ENCODE measurements at regions not wholly inside any gene's neighbourhood (a gene's known extent, or its start where the extent isn't known, plus 50 kb on each side); places are given as distances from the start of the nearest gene placed in this dataset.

GRCh38 chr2:13584020-13584419, 867.3 kb downstream of the TRIB2 start:
- Histone ChIP-seq H2AFZ (ENCODE audit: low read depth, low read length) (no peak overlapping the region), H3K9me3 (replicated peaks; ENCODE audit: control insufficient read depth, insufficient read depth, low read length) (peaks cover 1% of the 10 kb centered on the region), H3K9me1 (replicated peaks; ENCODE audit: control insufficient read depth, extremely low read depth, insufficient read depth, low read length) (no peaks in the 10 kb centered on the region), H3K4me3 (replicated peaks in 1 of 3; ENCODE audit: insufficient read depth in 1 of 3, low read depth in 1 of 3, low read length in 3 of 3) (no peak overlapping the region), H4K20me1 (replicated peaks; ENCODE audit: control insufficient read depth, extremely low read depth, insufficient read depth, low read length) (no peaks in the 10 kb centered on the region), H3K27ac (ENCODE audit: insufficient read depth, low read depth, low read length) (no peak overlapping the region), H3K79me2 (ENCODE audit: control insufficient read depth, insufficient read depth, low read length) (no peaks in the 10 kb centered on the region), H3K4me2 (ENCODE audit: insufficient read depth, low read length) (no peak overlapping the region), H3K4me1 (ENCODE audit: control insufficient read depth, extremely low read depth, insufficient read depth, low read length) (no peaks in the 10 kb centered on the region), H3K9ac (replicated peaks; ENCODE audit: extremely low read depth, insufficient read depth, low read length) (no peak overlapping the region), H3K27me3 (ENCODE audit: control insufficient read depth in 2 of 2, insufficient read depth in 2 of 2, low read length in 2 of 2) (no peaks in the 10 kb centered on the region), H3K36me3 (ENCODE audit: control insufficient read depth in 2 of 2, extremely low read depth in 1 of 2, insufficient read depth in 2 of 2, low read length in 2 of 2) (no peaks in the 10 kb centered on the region)
- intact Hi-C loops (cut with micrococcal nuclease) (no loop called here), dilution Hi-C loops (cut with MboI; ENCODE audit: extremely low pct_ligation_motif_present, low sequenced_read_pairs) (no loop called here)
- DNase-seq (ENCODE audit: low read depth, low spot score) (no peak), FAIRE-seq (no peak)
- ChIA-PET POLR2A (no interaction called here), CTCF (no interaction called here)
- no TSS peak for BruUV-seq (replicated peaks)
- TF ChIP-seq POLR2A (IDR thresholded peaks at IDR 0.05; ENCODE audit: low read depth, low read length) (no peak), GATA2 (IDR thresholded peaks at IDR 0.05; ENCODE audit: insufficient read depth, insufficient read length, low read depth, low read length) (no peak), JUN (IDR thresholded peaks at IDR 0.05; ENCODE audit: borderline replicate concordance, insufficient read depth, insufficient read length, low read depth) (no peak), EZH2 (IDR thresholded peaks at IDR 0.05; ENCODE audit: borderline replicate concordance, low read depth, low read length, severe bottlenecking) (no peak), MYC (IDR thresholded peaks at IDR 0.05; ENCODE audit: low read depth, low read length) (no peak), FOS (IDR thresholded peaks at IDR 0.05; ENCODE audit: borderline replicate concordance, insufficient read depth, low read length) (no peak), POLR2AphosphoS5 (IDR thresholded peaks at IDR 0.05; ENCODE audit: insufficient read depth, low read depth, low read length) (no peak)
- TF ChIP-seq, protein P1, sequence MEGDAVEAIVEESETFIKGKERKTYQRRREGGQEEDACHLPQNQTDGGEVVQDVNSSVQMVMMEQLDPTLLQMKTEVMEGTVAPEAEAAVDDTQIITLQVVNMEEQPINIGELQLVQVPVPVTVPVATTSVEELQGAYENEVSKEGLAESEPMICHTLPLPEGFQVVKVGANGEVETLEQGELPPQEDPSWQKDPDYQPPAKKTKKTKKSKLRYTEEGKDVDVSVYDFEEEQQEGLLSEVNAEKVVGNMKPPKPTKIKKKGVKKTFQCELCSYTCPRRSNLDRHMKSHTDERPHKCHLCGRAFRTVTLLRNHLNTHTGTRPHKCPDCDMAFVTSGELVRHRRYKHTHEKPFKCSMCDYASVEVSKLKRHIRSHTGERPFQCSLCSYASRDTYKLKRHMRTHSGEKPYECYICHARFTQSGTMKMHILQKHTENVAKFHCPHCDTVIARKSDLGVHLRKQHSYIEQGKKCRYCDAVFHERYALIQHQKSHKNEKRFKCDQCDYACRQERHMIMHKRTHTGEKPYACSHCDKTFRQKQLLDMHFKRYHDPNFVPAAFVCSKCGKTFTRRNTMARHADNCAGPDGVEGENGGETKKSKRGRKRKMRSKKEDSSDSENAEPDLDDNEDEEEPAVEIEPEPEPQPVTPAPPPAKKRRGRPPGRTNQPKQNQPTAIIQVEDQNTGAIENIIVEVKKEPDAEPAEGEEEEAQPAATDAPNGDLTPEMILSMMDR (IDR thresholded peaks at IDR 0.05; ENCODE audit: extremely low read depth in 1 of 2, insufficient read depth in 1 of 2, low read depth in 1 of 2, low read length in 2 of 2), result no peak
- TF ChIP-seq, protein P2, sequence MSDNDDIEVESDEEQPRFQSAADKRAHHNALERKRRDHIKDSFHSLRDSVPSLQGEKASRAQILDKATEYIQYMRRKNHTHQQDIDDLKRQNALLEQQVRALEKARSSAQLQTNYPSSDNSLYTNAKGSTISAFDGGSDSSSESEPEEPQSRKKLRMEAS (IDR thresholded peaks at IDR 0.05; ENCODE audit: insufficient read depth, insufficient read length), result no peak

Data from endothelial cell of umbilical vein (primary cell).